NCI-H1694 treated with DMSO at 0.1 percent for 48 hours (cell line): ENCODE measurements at regions not wholly inside any gene's neighbourhood (a gene's known extent, or its start where the extent isn't known, plus 50 kb on each side); places are given as distances from the start of the nearest gene placed in this dataset.
"Not testable (repeated sequence)": the region's sequence is repeated elsewhere in the genome, so short reads cannot be mapped to it uniquely, and the experiment has no call there.

Experiments
- DNase-seq: peaks from one replicate; lab custom pipeline; 2025; lab: John Stamatoyannopoulos, UW

- peak; percentile 71 for DNase-seq
Measured at GRCh38 chr17:30731210-30732132, 93.0 kb downstream of the CRLF3 start.

- not testable (repeated sequence) for DNase-seq
Measured at GRCh38 chr17:30730837-30731209, 93.7 kb downstream of the CRLF3 start.

- DNase-seq: not testable (repeated sequence)
Measured at GRCh38 chr17:30730171-30730836, 94.2 kb downstream of the CRLF3 start.

GRCh38 chr17:30729471-30730170 is 94.9 kb downstream of the CRLF3 start:
- not testable (repeated sequence) for DNase-seq

GRCh38 chr17:30727517-30727916 is 97.0 kb downstream of the CRLF3 start:
- DNase-seq: not testable (repeated sequence)

GRCh38 chr17:30726734-30727133 is 97.8 kb downstream of the CRLF3 start:
- not testable (repeated sequence) for DNase-seq

GRCh38 chr17:30726310-30726709 is 98.2 kb downstream of the CRLF3 start:
- DNase-seq: not testable (repeated sequence)

GRCh38 chr17:30724034-30724650 is 100.3 kb downstream of the CRLF3 start:
- DNase-seq: not testable (repeated sequence)

GRCh38 chr17:30722114-30722780 is 102.2 kb downstream of the CRLF3 start:
- DNase-seq: not testable (repeated sequence)

- not testable (repeated sequence) for DNase-seq
Measured at GRCh38 chr17:30720971-30721370, 103.5 kb downstream of the CRLF3 start.

- DNase-seq: no peak
Measured at GRCh38 chr17:30720013-30720471, 104.5 kb downstream of the CRLF3 start.

GRCh38 chr17:30719131-30719973 is 105.1 kb downstream of the CRLF3 start:
- DNase-seq: peak; percentile 9

GRCh38 chr17:30718691-30719090 is 105.8 kb downstream of the CRLF3 start:
- DNase-seq: not testable (repeated sequence)

GRCh38 chr17:30718099-30718447 is 106.4 kb downstream of the CRLF3 start:
- not testable (repeated sequence) for DNase-seq

GRCh38 chr17:30717291-30718098 is 107.0 kb downstream of the CRLF3 start:
- no peak for DNase-seq

- no peak for DNase-seq
Measured at GRCh38 chr17:30716461-30717290, 107.8 kb downstream of the CRLF3 start.

- DNase-seq: peak; percentile 15
Measured at GRCh38 chr17:30714825-30715622, 109.5 kb downstream of the CRLF3 start.

GRCh38 chr17:30713805-30714204 is 110.7 kb downstream of the CRLF3 start:
- not testable (repeated sequence) for DNase-seq
